ENCODE measurements at regions not wholly inside any gene's neighbourhood (a gene's known extent, or its start where the extent isn't known, plus 50 kb on each side); places are given as distances from the start of the nearest gene placed in this dataset.
"Not testable (repeated sequence)": the region's sequence is repeated elsewhere in the genome, so short reads cannot be mapped to it uniquely, and the experiment has no call there.

DNA sequence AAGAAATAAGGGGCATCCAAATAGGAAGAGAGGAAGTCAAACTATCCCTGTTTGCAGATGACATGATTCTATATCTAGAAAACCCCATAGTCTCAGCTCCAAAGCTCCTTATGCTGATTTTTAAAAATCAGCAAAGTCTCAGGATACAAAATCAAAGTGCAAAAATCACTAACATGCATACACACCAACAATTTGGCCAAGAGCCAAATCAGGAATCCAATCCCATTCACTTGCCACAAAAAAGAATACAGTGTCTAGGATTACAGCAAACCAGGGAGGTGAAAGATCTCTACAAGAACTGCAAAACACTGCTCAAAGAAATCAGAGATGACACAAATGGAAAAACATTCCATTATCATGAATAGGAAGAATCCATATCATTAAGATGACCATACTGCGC is 155.8 kb upstream of the ARHGAP42 start:
- not testable (repeated sequence) for DNase-seq (ENCODE audit: low spot score)

GRCh38 chr11:100536979-100537378 is 150.1 kb upstream of the ARHGAP42 start:
- no peak for DNase-seq (ENCODE audit: low spot score)

DNA sequence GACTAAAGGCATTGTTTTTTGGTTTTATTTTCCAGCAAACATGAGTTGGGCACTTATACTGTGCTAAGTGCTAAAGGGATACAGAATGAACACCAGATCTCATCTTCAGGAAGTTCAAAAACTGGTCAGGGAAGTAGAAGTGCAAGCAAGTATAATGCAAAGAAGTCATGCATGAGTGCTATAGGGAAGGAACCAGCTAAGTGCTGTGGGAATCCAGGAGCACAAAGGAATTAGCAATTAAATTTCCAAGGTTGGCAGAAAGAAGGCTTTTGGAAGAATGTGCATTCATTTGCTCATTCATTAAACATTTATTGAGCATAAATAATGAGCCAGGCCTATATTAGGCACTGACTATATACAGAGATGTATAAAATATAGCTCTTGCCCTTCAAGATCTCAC is 143.7 kb upstream of the ARHGAP42 start:
- DNase-seq (ENCODE audit: low spot score), result no peak

DNA sequence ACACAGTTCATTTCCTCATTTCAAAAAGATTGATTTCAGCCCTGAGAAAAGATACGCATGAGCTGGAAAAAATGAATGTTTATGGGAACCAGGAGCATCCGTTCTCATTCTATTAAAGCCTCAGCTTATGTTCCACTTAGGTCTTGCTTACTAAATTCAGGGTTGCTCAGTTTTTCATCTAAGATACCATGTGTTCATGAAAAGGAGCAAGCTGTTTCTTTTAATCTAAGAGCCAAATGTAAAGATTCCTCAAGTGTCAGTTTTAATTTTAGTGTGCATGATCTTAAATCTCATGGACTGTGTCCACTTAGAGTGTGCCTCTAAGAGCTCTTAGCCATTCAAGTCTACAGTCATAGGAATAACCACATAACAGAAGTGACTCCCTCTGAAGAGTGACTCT is 141.5 kb upstream of the ARHGAP42 start:
- DNase-seq (ENCODE audit: low spot score), result no peak

DNA sequence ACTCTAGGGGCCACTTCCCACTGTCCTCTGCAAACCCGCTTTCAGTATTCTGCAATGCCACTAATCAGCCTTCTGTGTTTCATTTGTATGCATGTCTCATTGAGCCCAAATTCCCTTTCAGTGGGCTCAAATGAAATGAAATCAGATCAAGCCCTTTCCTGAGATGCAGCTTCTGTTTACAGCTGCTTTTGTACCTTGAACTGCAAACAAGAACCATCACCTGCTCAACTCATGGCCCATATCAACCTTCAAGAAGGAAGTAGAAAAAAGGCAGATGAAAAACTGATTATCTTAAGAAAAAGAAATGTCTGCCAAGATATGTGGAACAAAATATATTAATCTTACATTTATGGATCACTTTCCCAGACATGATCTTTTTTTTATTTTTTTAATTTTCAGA is 141.1 kb upstream of the ARHGAP42 start:
- DNase-seq (ENCODE audit: low spot score), result no peak

GRCh38 chr11:100546714-100547113 is 140.4 kb upstream of the ARHGAP42 start:
- DNase-seq (ENCODE audit: low spot score), result no peak

DNA sequence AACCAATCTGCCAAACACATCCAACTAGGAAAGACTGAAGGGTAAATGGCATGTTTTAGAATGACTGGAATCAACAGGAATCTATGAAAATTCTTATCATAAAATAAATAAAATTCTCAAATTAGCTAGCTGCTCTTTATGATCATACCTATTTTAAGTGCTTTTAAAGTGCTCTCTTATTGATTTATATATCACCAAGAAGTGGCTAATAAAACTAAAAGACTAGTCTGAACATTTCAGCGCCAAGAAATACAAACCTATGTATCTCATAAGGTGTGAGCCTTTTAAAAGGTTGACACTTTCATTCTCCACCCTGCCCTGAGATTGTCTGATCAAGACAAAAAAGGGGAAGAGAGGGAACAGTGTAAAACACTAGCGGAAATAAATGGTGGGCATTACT is 136.8 kb upstream of the ARHGAP42 start:
- no peak for DNase-seq (ENCODE audit: low spot score)

GRCh38 chr11:100550912-100551632 is 136.0 kb upstream of the ARHGAP42 start:
- no peak for DNase-seq (ENCODE audit: low spot score)

DNA sequence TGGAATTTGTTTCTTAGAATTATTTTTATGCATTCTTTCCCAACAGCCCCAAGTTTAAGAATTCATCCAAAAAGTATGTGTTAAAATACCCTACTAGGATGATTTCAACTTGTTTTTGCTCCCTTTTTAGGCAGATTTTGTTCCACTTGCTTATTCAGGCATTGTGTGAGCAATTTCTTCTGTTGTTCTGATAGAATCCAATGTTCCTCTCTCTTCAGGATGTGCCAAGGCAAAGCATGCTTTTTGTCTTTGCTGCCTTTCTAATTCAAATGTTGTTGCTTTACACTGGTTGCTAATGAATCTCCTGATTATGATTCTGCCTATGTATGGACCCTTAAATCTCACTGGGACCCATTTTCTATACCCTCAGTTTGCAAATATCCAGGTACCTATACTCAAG is 131.2 kb upstream of the ARHGAP42 start:
- DNase-seq (ENCODE audit: low spot score), result no peak

DNA sequence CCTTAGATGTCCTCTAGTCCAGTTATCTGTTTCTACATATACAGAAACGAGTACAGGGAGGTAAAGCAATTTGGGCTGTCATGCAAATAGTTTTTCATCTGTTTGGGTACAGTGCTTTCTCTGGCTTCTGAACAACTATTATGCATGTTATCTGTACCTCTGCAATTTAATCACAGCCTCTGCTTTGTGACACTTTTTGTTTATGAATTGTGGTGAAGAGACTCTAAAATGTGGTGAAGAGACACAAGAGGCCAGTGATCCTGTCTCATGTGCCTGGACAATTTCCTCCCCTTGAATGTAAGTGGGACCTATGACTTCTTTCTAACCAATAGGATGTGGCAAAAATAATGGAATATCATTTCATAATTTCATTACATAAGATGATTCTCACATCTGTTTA is 130.3 kb upstream of the ARHGAP42 start:
- no peak for DNase-seq (ENCODE audit: low spot score)

DNA sequence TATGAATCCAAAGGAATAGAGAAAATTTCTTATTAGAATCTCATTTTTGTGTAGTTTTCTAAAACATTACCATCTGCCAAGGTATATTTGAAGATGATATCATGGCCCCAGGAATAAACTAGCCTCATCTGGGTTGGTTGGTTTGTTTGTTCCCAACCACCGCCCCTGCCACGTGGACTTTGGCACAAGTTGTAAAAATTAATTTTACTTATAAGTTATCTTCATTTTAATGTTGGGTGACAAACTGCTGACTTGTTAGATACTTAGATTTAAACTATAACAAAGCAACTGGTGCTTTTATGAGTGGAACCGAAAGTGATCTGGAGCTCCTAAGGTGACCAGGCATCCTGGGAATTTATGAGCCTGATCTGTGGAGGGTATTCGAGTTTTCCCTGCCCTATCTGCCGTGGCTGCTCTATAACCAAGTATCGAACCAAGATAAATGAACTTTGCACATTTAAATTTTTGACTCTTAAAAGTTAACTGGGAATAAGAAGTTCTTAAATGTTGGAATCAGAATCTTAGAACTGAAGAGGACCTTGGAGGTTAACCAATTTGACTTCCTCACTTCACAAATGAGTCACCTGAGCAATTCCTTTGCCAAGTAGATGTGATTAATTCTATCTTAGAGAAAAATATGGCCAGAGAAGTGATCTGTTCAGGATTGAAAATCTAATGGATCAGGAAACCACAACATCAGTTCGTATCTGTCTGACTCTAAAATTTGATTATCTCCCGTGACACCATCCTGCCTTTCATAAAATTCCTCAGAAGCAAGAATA is 129.1 kb upstream of the ARHGAP42 start:
- DNase-seq (ENCODE audit: low spot score), result peak; percentile 32

- DNase-seq (ENCODE audit: low spot score), result no peak
Measured at GRCh38 chr11:100560606-100561005, 126.5 kb upstream of the ARHGAP42 start.

- no peak for DNase-seq (ENCODE audit: low spot score)
Measured at GRCh38 chr11:100561323-100561722, 125.8 kb upstream of the ARHGAP42 start.

DNA sequence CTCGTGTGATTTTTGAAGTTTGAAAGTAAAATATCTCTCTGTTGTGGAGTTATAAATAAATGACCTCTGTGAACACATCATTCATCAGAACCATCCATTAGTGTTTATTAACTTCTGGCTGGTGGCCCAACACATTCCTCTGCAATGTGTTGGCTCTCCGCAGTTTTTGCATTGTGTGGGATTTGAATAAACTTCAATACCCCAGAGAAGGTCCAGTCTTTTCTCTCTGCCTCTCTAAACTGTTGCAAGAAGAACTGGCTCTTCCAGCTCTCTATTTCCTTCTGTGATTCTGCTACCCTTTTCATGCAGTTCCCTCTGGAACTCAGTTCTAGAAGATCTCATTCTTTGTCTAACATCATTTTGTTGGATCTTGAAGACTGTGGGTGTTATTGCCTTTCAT is 125.0 kb upstream of the ARHGAP42 start:
- DNase-seq (ENCODE audit: low spot score), result peak; percentile 52

GRCh38 chr11:100563541-100564280 is 123.4 kb upstream of the ARHGAP42 start:
- no peak for DNase-seq (ENCODE audit: low spot score)

GRCh38 chr11:100573911-100574513 is 113.1 kb upstream of the ARHGAP42 start:
- DNase-seq (ENCODE audit: low spot score), result peak; percentile 13

DNA sequence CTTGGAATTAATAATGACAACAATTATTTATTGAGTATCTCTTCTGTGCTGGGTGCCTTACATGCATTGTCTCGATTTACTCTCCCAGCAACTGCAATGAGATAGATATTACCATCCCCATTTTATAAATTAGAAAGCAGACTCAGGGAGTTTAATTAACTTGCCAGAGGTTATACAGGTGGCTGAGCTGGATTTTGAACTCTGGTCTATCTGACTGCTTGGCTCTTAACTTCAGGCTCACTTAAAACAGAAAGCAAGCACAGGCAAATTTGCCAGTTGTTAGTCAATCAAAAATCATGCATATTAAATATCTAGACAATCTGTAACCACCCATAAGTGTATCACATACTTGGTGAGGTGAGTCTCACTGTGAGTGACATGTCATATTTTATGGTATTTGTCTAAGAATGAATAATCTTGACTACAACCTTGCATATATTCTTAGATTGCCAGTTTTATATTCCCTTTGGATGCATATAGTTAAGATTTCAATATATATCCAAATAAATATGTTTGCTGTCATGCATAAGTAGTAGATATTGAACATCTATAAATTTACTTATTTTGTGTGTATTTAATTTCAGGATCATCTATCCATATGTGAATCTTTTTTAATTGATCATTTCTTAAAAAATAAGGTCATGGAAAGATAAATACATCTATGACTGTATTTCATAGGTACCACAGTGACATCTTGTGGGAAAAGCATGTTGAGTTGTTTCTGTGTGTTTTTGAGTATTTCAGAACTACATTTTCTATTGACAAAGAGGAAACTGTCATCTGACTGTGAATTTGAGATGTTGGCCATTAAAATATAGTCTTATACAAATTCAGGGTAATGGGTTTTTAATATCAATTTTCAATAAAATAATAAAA is 112.0 kb upstream of the ARHGAP42 start:
- no peak for DNase-seq (ENCODE audit: low spot score)

- DNase-seq (ENCODE audit: low spot score), result peak; percentile 61
Measured at GRCh38 chr11:100575860-100576717, 111.0 kb upstream of the ARHGAP42 start.

- DNase-seq (ENCODE audit: low spot score), result no peak
Measured at GRCh38 chr11:100576718-100577021, 110.4 kb upstream of the ARHGAP42 start.

- no peak for DNase-seq (ENCODE audit: low spot score)
Measured at GRCh38 chr11:100578831-100579311, 108.2 kb upstream of the ARHGAP42 start.

GRCh38 chr11:100581318-100581717 is 105.8 kb upstream of the ARHGAP42 start:
- no peak for DNase-seq (ENCODE audit: low spot score)
